Sigmoid colon (tissue), 4 donors: ENCODE measurements at regions not wholly inside any gene's neighbourhood (a gene's known extent, or its start where the extent isn't known, plus 50 kb on each side); places are given as distances from the start of the nearest gene placed in this dataset.

ENCODE experiments used
- EP300 ChIP-seq, 4 donors: sonication (generic); formaldehyde crosslinking; IDR thresholded peaks; one replicate each; pipeline ENCODE4 v1.6.1; 2017; ENCODE audit warnings: antibody characterized with exemption in 4 of 4
- POLR2A ChIP-seq, 2 donors: fragments of 450-650 bp; IDR thresholded peaks; one replicate each; pipeline ENCODE4 v1.6.1; 2016; ENCODE audit warnings: antibody characterized with exemption in 2 of 2, mild to moderate bottlenecking in 2 of 2, moderate library complexity in 2 of 2
- TF ChIP-seq, protein P1 (sequence below), 4 experiments: fragments of 450-650 bp in 3 of 4; fragments of 200-600 bp in 1 of 4; IDR thresholded peaks; one replicate each; pipeline ENCODE4 v1.5.1; 2016 to 2019; ENCODE audit warnings: antibody characterized with exemption in 4 of 4, mild to moderate bottlenecking in 3 of 4, moderate library complexity in 2 of 4

DNA sequence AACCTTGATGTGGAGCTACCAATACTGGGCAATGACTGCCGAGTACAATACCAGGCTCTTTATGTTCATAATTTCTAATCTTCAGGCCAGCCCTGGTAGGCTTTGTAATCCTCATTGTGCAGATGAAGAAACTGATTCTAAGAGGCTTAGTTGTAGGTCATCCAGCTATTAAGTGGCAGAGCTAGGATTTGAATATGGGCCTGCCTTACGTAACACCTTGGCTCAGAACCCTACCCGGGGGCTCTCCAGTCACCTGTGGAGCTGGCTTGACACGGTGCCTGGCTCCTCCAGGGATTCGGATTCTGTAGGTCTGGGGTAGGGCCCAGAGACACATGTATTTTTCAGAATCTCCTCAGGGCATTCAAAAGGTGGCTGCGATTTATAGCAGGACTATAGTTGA is 515.5 kb downstream of the QKI start:
- TF ChIP-seq EP300 (IDR thresholded peaks at IDR 0.05) (no peak), POLR2A (IDR thresholded peaks at IDR 0.05) (no peak)
- TF ChIP-seq, protein P1, sequence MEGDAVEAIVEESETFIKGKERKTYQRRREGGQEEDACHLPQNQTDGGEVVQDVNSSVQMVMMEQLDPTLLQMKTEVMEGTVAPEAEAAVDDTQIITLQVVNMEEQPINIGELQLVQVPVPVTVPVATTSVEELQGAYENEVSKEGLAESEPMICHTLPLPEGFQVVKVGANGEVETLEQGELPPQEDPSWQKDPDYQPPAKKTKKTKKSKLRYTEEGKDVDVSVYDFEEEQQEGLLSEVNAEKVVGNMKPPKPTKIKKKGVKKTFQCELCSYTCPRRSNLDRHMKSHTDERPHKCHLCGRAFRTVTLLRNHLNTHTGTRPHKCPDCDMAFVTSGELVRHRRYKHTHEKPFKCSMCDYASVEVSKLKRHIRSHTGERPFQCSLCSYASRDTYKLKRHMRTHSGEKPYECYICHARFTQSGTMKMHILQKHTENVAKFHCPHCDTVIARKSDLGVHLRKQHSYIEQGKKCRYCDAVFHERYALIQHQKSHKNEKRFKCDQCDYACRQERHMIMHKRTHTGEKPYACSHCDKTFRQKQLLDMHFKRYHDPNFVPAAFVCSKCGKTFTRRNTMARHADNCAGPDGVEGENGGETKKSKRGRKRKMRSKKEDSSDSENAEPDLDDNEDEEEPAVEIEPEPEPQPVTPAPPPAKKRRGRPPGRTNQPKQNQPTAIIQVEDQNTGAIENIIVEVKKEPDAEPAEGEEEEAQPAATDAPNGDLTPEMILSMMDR (IDR thresholded peaks at IDR 0.05) = no peak
